ENCODE measurements at regions not wholly inside any gene's neighbourhood (a gene's known extent, or its start where the extent isn't known, plus 50 kb on each side); places are given as distances from the start of the nearest gene placed in this dataset.
"Not testable (repeated sequence)": the region's sequence is repeated elsewhere in the genome, so short reads cannot be mapped to it uniquely, and the experiment has no call there.

- no peaks in the 10 kb centered on the region for H3K9me3 ChIP-seq (ENCODE audit: control insufficient read depth in 2 of 2, low read length in 2 of 2)
- H3K36me3 ChIP-seq (ENCODE audit: control insufficient read depth in 2 of 2, insufficient read depth in 2 of 2, low read length in 2 of 2) = no peaks in the 10 kb centered on the region
- no peak overlapping the region for H3K9ac ChIP-seq (ENCODE audit: low read depth in 1 of 2, low read length in 2 of 2)
- H3K4me3 ChIP-seq (ENCODE audit: low read length in 2 of 2) = no peak overlapping the region
- no peaks in the 10 kb centered on the region for H3K27me3 ChIP-seq (ENCODE audit: control insufficient read depth in 2 of 2, insufficient read depth in 2 of 2, low read length in 2 of 2)
- H3K4me1 ChIP-seq (ENCODE audit: control insufficient read depth in 2 of 2, insufficient read depth in 2 of 2, low read length in 2 of 2) = no peaks in the 10 kb centered on the region
- H3K27ac ChIP-seq (ENCODE audit: low read depth in 2 of 2, low read length in 2 of 2) = no peak overlapping the region
These were observed 99.9 kb upstream of the SLC24A4 start for GRCh38 chr14:92223025-92223424.

DNA sequence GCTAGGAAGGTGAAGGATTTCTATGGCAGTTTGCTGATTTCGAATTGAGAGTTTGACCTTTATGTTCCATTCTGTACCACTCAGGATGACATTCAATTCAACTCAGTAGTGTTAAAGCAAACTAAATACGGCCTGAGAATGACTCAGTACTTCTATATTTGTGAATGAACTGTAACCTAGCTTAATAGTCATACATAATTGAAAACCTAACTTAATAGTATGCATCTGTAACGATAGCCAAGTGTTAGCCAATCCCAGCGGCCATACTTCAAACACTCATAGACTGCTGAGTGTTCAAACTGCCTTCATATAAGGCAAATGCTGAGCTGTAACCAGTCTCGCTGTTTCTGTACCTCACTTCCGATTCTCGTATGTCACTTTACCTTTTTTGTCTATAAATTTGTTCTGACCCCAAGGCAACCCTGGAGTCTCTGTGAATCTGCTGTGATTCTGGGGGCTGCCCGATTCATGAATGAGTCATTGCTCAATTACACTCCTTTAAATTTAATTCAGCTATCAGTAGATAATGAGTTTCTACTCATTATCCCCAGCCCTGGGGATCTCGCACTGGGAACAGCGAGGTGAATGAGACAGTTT, 98.5 kb upstream of the SLC24A4 start:
- H3K27ac ChIP-seq (ENCODE audit: low read depth in 2 of 2, low read length in 2 of 2) = no peak overlapping the region
- no peaks in the 10 kb centered on the region for H3K4me1 ChIP-seq (ENCODE audit: control insufficient read depth in 2 of 2, insufficient read depth in 2 of 2, low read length in 2 of 2)
- H3K36me3 ChIP-seq (ENCODE audit: control insufficient read depth in 2 of 2, insufficient read depth in 2 of 2, low read length in 2 of 2) = no peaks in the 10 kb centered on the region
- H3K27me3 ChIP-seq (ENCODE audit: control insufficient read depth in 2 of 2, insufficient read depth in 2 of 2, low read length in 2 of 2) = no peaks in the 10 kb centered on the region
- H3K4me3 ChIP-seq (ENCODE audit: low read length in 2 of 2) = no peak overlapping the region
- H3K9me3 ChIP-seq (ENCODE audit: control insufficient read depth in 2 of 2, low read length in 2 of 2) = no peaks in the 10 kb centered on the region
- H3K9ac ChIP-seq (ENCODE audit: low read depth in 1 of 2, low read length in 2 of 2) = no peak overlapping the region

GRCh38 chr14:92225731-92226130, 97.2 kb upstream of the SLC24A4 start:
- Histone ChIP-seq H3K9ac (ENCODE audit: low read depth in 1 of 2, low read length in 2 of 2) (no peak overlapping the region), H3K4me1 (ENCODE audit: control insufficient read depth in 2 of 2, insufficient read depth in 2 of 2, low read length in 2 of 2) (no peaks in the 10 kb centered on the region), H3K27ac (ENCODE audit: low read depth in 2 of 2, low read length in 2 of 2) (no peak overlapping the region), H3K27me3 (ENCODE audit: control insufficient read depth in 2 of 2, insufficient read depth in 2 of 2, low read length in 2 of 2) (no peaks in the 10 kb centered on the region), H3K36me3 (ENCODE audit: control insufficient read depth in 2 of 2, insufficient read depth in 2 of 2, low read length in 2 of 2) (no peaks in the 10 kb centered on the region), H3K9me3 (ENCODE audit: control insufficient read depth in 2 of 2, low read length in 2 of 2) (no peaks in the 10 kb centered on the region), H3K4me3 (ENCODE audit: low read length in 2 of 2) (no peak overlapping the region)

GRCh38 chr14:92226166-92226565, 96.8 kb upstream of the SLC24A4 start:
- H3K9me3 ChIP-seq (ENCODE audit: control insufficient read depth in 2 of 2, low read length in 2 of 2); H3K4me1 ChIP-seq (ENCODE audit: control insufficient read depth in 2 of 2, insufficient read depth in 2 of 2, low read length in 2 of 2); H3K4me3 ChIP-seq (ENCODE audit: low read length in 2 of 2); H3K36me3 ChIP-seq (ENCODE audit: control insufficient read depth in 2 of 2, insufficient read depth in 2 of 2, low read length in 2 of 2); H3K27me3 ChIP-seq (ENCODE audit: control insufficient read depth in 2 of 2, insufficient read depth in 2 of 2, low read length in 2 of 2); H3K27ac ChIP-seq (ENCODE audit: low read depth in 2 of 2, low read length in 2 of 2); H3K9ac ChIP-seq (ENCODE audit: low read depth in 1 of 2, low read length in 2 of 2): not testable (repeated sequence)

DNA sequence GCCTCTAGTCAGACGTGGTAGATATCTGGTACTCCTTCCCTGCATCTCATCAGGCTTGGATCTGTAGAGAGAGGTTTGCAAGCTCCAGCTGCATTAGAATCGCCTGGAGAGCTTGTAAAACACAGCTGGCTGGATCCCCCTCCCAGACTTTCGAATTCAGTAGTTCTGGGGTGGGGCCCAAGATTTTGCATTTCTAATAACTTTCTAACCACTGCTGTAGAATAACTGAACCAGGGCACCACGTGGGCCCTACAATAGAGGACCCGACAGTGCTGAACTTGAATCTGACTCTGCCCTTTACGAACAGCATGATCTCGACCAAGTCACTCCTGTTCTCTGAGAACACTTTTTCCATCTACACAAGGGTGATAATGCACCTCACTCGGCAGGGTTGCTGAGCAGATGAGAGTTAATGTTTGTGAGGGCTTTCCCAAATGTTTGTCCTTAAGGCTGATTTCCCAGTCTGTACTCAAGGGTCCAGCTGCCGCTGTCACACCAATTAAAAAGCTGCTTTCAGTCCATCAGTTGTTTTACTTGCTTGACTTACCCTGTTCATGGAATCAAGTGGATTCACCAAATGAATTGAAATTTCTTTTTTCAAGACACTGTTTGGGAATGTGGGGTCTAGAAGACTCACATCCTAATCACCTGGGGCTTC, 86.6 kb upstream of the SLC24A4 start:
- Histone ChIP-seq H3K4me1 (ENCODE audit: control insufficient read depth in 2 of 2, insufficient read depth in 2 of 2, low read length in 2 of 2) (no peaks in the 10 kb centered on the region), H3K9ac (ENCODE audit: low read depth in 1 of 2, low read length in 2 of 2) (no peak overlapping the region), H3K36me3 (ENCODE audit: control insufficient read depth in 2 of 2, insufficient read depth in 2 of 2, low read length in 2 of 2) (no peaks in the 10 kb centered on the region), H3K9me3 (ENCODE audit: control insufficient read depth in 2 of 2, low read length in 2 of 2) (no peaks in the 10 kb centered on the region), H3K27me3 (ENCODE audit: control insufficient read depth in 2 of 2, insufficient read depth in 2 of 2, low read length in 2 of 2) (no peaks in the 10 kb centered on the region), H3K4me3 (ENCODE audit: low read length in 2 of 2) (no peak overlapping the region), H3K27ac (ENCODE audit: low read depth in 2 of 2, low read length in 2 of 2) (no peak overlapping the region)

GRCh38 chr14:92240658-92241057, 82.3 kb upstream of the SLC24A4 start:
- peaks cover 3% of the 10 kb centered on the region in 2 donors for H3K9me3 ChIP-seq (ENCODE audit: control insufficient read depth in 2 of 2, low read length in 2 of 2)
- no peak overlapping the region for H3K4me3 ChIP-seq (ENCODE audit: low read length in 2 of 2)
- no peaks in the 10 kb centered on the region for H3K36me3 ChIP-seq (ENCODE audit: control insufficient read depth in 2 of 2, insufficient read depth in 2 of 2, low read length in 2 of 2)
- H3K9ac ChIP-seq (ENCODE audit: low read depth in 1 of 2, low read length in 2 of 2) = no peak overlapping the region
- H3K27ac ChIP-seq (ENCODE audit: low read depth in 2 of 2, low read length in 2 of 2) = no peak overlapping the region
- no peaks in the 10 kb centered on the region for H3K4me1 ChIP-seq (ENCODE audit: control insufficient read depth in 2 of 2, insufficient read depth in 2 of 2, low read length in 2 of 2)
- H3K27me3 ChIP-seq (ENCODE audit: control insufficient read depth in 2 of 2, insufficient read depth in 2 of 2, low read length in 2 of 2) = no peaks in the 10 kb centered on the region

DNA sequence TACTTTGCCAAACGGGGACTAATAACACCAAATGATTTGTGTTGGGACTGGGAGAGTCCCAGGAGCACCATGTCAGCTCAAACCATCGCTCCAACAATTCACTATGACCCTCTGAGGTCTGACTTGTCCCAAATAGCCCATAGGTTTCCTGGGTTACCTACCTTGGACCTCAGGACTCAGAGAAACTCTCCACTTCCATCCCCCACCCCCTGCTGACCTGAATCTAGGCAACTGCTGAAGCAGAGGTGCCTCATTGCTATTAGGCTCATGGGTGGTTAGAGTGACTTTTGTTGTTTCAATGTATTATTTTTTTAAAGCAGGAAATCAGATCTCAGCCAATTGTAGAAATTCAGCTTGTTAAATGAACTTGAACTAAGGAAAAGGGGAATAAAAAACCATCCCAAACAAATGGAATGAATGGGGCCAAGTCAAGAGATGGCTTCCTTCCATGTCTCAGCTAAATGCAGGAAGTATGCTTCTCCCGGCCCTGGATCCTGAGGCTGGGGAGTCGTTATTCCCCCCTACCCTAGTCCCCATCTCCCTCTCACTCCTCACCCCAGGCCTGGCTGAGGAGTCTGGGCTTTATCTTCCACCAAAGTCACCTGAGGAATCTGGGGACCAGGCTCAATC, 80.9 kb upstream of the SLC24A4 start:
- Histone ChIP-seq H3K9ac (ENCODE audit: low read depth in 1 of 2, low read length in 2 of 2) (no peak overlapping the region), H3K4me3 (ENCODE audit: low read length in 2 of 2) (no peak overlapping the region), H3K27me3 (ENCODE audit: control insufficient read depth in 2 of 2, insufficient read depth in 2 of 2, low read length in 2 of 2) (no peaks in the 10 kb centered on the region), H3K36me3 (ENCODE audit: control insufficient read depth in 2 of 2, insufficient read depth in 2 of 2, low read length in 2 of 2) (no peaks in the 10 kb centered on the region), H3K27ac (ENCODE audit: low read depth in 2 of 2, low read length in 2 of 2) (no peak overlapping the region), H3K4me1 (ENCODE audit: control insufficient read depth in 2 of 2, insufficient read depth in 2 of 2, low read length in 2 of 2) (no peaks in the 10 kb centered on the region), H3K9me3 (ENCODE audit: control insufficient read depth in 2 of 2, low read length in 2 of 2) (peaks cover 3% of the 10 kb centered on the region in 2 donors)

- H3K36me3 ChIP-seq (ENCODE audit: control insufficient read depth in 2 of 2, insufficient read depth in 2 of 2, low read length in 2 of 2) = no peaks in the 10 kb centered on the region
- H3K9me3 ChIP-seq (ENCODE audit: control insufficient read depth in 2 of 2, low read length in 2 of 2) = peaks cover 3% of the 10 kb centered on the region in 2 donors
- H3K9ac ChIP-seq (ENCODE audit: low read depth in 1 of 2, low read length in 2 of 2) = no peak overlapping the region
- no peaks in the 10 kb centered on the region for H3K27me3 ChIP-seq (ENCODE audit: control insufficient read depth in 2 of 2, insufficient read depth in 2 of 2, low read length in 2 of 2)
- H3K27ac ChIP-seq (ENCODE audit: low read depth in 2 of 2, low read length in 2 of 2) = no peak overlapping the region
- no peaks in the 10 kb centered on the region for H3K4me1 ChIP-seq (ENCODE audit: control insufficient read depth in 2 of 2, insufficient read depth in 2 of 2, low read length in 2 of 2)
- no peak overlapping the region for H3K4me3 ChIP-seq (ENCODE audit: low read length in 2 of 2)
These were observed 78.2 kb upstream of the SLC24A4 start for GRCh38 chr14:92244805-92245204.

- Histone ChIP-seq H3K9ac (ENCODE audit: low read depth in 1 of 2, low read length in 2 of 2) (no peak overlapping the region), H3K27ac (ENCODE audit: low read depth in 2 of 2, low read length in 2 of 2) (no peak overlapping the region), H3K9me3 (ENCODE audit: control insufficient read depth in 2 of 2, low read length in 2 of 2) (peaks cover 3% of the 10 kb centered on the region in 2 donors), H3K27me3 (ENCODE audit: control insufficient read depth in 2 of 2, insufficient read depth in 2 of 2, low read length in 2 of 2) (peaks cover 2% of the 10 kb centered on the region in 2 donors), H3K4me3 (ENCODE audit: low read length in 2 of 2) (no peak overlapping the region), H3K4me1 (ENCODE audit: control insufficient read depth in 2 of 2, insufficient read depth in 2 of 2, low read length in 2 of 2) (no peaks in the 10 kb centered on the region), H3K36me3 (ENCODE audit: control insufficient read depth in 2 of 2, insufficient read depth in 2 of 2, low read length in 2 of 2) (no peaks in the 10 kb centered on the region)
These were observed 75.6 kb upstream of the SLC24A4 start for GRCh38 chr14:92247341-92247740.

- Histone ChIP-seq H3K36me3 (ENCODE audit: control insufficient read depth in 2 of 2, insufficient read depth in 2 of 2, low read length in 2 of 2) (no peaks in the 10 kb centered on the region), H3K27ac (ENCODE audit: low read depth in 2 of 2, low read length in 2 of 2) (no peak overlapping the region), H3K9me3 (ENCODE audit: control insufficient read depth in 2 of 2, low read length in 2 of 2) (peaks cover 3% of the 10 kb centered on the region in 2 donors)
These were observed 75.0 kb upstream of the SLC24A4 start for GRCh38 chr14:92247947-92248346.

More at GRCh38 chr14:92247947-92248346, 75.0 kb upstream of the SLC24A4 start:
- Histone ChIP-seq H3K9ac (ENCODE audit: low read depth in 1 of 2, low read length in 2 of 2) (no peak overlapping the region), H3K27me3 (ENCODE audit: control insufficient read depth in 2 of 2, insufficient read depth in 2 of 2, low read length in 2 of 2) (peaks cover 2 to 4% of the 10 kb centered on the region in 2 donors), H3K4me3 (ENCODE audit: low read length in 2 of 2) (no peak overlapping the region), H3K4me1 (ENCODE audit: control insufficient read depth in 2 of 2, insufficient read depth in 2 of 2, low read length in 2 of 2) (no peaks in the 10 kb centered on the region)
